GM12878 (cell line): ENCODE measurements at regions not wholly inside any gene's neighbourhood (a gene's known extent, or its start where the extent isn't known, plus 50 kb on each side); places are given as distances from the start of the nearest gene placed in this dataset.
A peak's percentile ranks its signal among the peaks of the same experiment; 100 is the strongest.
"Not testable (repeated sequence)": the region's sequence is repeated elsewhere in the genome, so short reads cannot be mapped to it uniquely, and the experiment has no call there.

ENCODE experiments used
- ATAC-seq: fragments of 200-7000 bp; cut with Tn5 transposase; 3 replicates; pipeline ENCODE4 v1.9.1; 2020; ENCODE audit warnings: mild to moderate bottlenecking, moderate library complexity
- BruUV-seq: library from RNA; stranded (reverse); fragments of 400-500 nt; replicated peaks from 2 replicates; lab custom pipeline; 2021; lab: Mats Ljungman, UMichigan
- CTCF ChIA-PET: fragments of 300-600 bp; sonication (Branson Sonifier 250); formaldehyde crosslinking; extraction: SDS; loops from one replicate; lab custom pipeline; 2021; ENCODE audit warnings: inconsistent platforms; lab: Yijun Ruan, JAX
- POLR2A ChIA-PET: fragments of 350-600 bp; formaldehyde crosslinking; extraction: SDS; loops from one replicate; lab custom pipeline; 2021; ENCODE audit warnings: inconsistent platforms; lab: Charles Lee
- RAD21 ChIA-PET: fragments of 300-600 bp; sonication (Branson Sonifier 250); formaldehyde crosslinking; loops from one replicate; lab custom pipeline; 2023; ENCODE audit warnings: antibody characterized with exemption; ENCODE audit not compliant: unreplicated experiment; lab: Charles Lee
- SMC1A ChIA-PET: fragments of 300-600 bp; sonication (Branson Sonifier 250); formaldehyde crosslinking; loops from one replicate; lab custom pipeline; 2023; ENCODE audit not compliant: unreplicated experiment, uncharacterized antibody; lab: Charles Lee
- DNase-seq: peaks from one replicate; pipeline ENCODE4 v3.0.0-alpha.2; 2011; ENCODE audit warnings: low read depth, low spot score
- FAIRE-seq: peaks from 3 replicates; lab custom pipeline; 2011; peaks lifted over from hg19 to GRCh38; lab: Jason Lieb, UNC
- H2AFZ ChIP-seq: 2 replicates; pipeline ENCODE4 v1.6.0; 2011; ENCODE audit warnings: low read depth, low read length, control low read depth; ENCODE audit not compliant: control insufficient read depth
- H3K27ac ChIP-seq: 2 replicates; pipeline ENCODE4 v1.5.1; 2011; ENCODE audit warnings: control low read depth; ENCODE audit not compliant: control insufficient read depth, insufficient read depth
- H3K27me3 ChIP-seq, 2 experiments: replicated peaks in 1 of 2; 2 replicates each; pipeline versions ENCODE4 v1.6.0 to v1.6.1; 2011; ENCODE audit warnings: low read length in 1 of 2; ENCODE audit not compliant: control insufficient read depth in 2 of 2, insufficient read depth in 2 of 2
- H3K36me3 ChIP-seq, 2 experiments: 2 replicates each; pipeline ENCODE4 v1.5.1; 2011; ENCODE audit warnings: low read length in 1 of 2; ENCODE audit not compliant: control insufficient read depth in 2 of 2, insufficient read depth in 2 of 2
- H3K4me1 ChIP-seq: 2 replicates; pipeline ENCODE4 v1.6.1; 2011; ENCODE audit warnings: mild to moderate bottlenecking, low read length, moderate library complexity, mixed read lengths; ENCODE audit not compliant: control insufficient read depth, insufficient read depth
- H3K4me2 ChIP-seq: 2 replicates; pipeline ENCODE4 v1.6.0; 2011; ENCODE audit warnings: control low read depth; ENCODE audit not compliant: control insufficient read depth, insufficient read depth
- H3K4me3 ChIP-seq: fragments of 200-600 bp; sonication (generic); 2 replicates; pipeline ENCODE4 v1.5.1; 2016
- H3K79me2 ChIP-seq: 2 replicates; pipeline ENCODE4 v1.6.0; 2011; ENCODE audit warnings: low read length; ENCODE audit not compliant: control insufficient read depth, insufficient read depth
- H3K9ac ChIP-seq: 2 replicates; pipeline ENCODE4 v1.8.0; 2011; ENCODE audit warnings: low read length, control low read depth, mixed read lengths; ENCODE audit not compliant: control insufficient read depth, insufficient read depth
- H3K9me3 ChIP-seq: replicated peaks from 3 replicates; pipeline ENCODE4 v1.5.1; 2011; ENCODE audit warnings: mild to moderate bottlenecking, low read length; ENCODE audit not compliant: control insufficient read depth, insufficient read depth
- H4K20me1 ChIP-seq: 2 replicates; pipeline ENCODE4 v1.6.0; 2011; ENCODE audit not compliant: control insufficient read depth, insufficient read depth
- JUNB ChIP-seq: IDR thresholded peaks from 2 replicates; pipeline ENCODE4 v1.6.1; 2016; ENCODE audit warnings: antibody characterized with exemption, mild to moderate bottlenecking
- WGBS: methylation state at CpG from one replicate; pipeline ENCODE4 v1.1.6; 2016; ENCODE audit warnings: low lambda C conversion rate; ENCODE audit not compliant: insufficient replicate concordance, insufficient coverage; ENCODE audit errors: missing lambda C conversion rate; 5-methylcytosine and 5-hydroxymethylcytosine counted together
- in situ Hi-C: fragments of 300-500 bp; cut with MboI; formaldehyde crosslinking; loops from 9 replicates; pipeline ENCODE4 v1.14.3; 2018; ENCODE audit warnings: mixed read lengths
- intact Hi-C: fragments of 100-400 bp; cut with micrococcal nuclease; formaldehyde crosslinking; loops from one replicate; pipeline ENCODE4 v1.14.2; 2022; ENCODE audit not compliant: unreplicated experiment
- TF ChIP-seq, protein P1 (sequence below): IDR thresholded peaks from 2 replicates; pipeline ENCODE4 v1.6.1; 2012; ENCODE audit warnings: low read length, inconsistent platforms

DNA sequence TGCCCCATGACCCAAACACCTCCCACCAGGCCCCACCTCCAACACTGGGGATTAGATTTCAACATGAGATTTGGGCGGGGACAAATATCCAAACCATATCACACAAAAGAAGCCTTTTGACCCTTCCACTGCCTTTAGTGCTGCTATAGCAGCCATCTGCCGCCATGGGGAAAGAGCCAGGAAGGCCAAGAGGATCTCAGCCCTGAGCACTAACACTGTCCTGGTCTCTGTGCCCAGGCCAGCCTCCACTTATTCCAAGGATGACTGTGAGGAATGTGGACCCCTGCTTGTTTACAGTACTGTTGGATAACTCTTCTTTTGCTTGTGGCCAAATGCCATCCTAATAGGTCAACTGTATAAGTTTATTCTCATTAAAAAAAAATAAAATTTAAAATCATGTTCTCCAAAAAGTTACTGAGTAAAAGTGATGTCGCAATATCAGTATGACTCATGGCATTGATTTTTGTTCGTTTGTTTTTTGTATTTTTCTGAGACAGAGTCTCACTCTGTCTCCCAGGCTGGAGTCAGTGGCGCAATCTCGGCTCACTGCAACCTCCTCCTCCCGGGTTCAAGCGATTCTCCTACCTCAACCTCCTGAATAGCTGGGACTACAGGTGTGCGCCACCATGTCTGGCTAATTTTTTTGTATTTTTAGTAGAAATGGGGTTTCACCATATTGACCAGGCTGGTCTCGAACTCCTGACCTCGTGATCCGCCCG lies 166.4 kb downstream of the NDUFA12 start:
- in situ Hi-C loops, ATAC-seq, H3K9me3 ChIP-seq, FAIRE-seq, H2AFZ ChIP-seq, H3K4me2 ChIP-seq, H3K4me3 ChIP-seq, POLR2A ChIA-PET, H3K9ac ChIP-seq, DNase-seq, H4K20me1 ChIP-seq, BruUV-seq: not testable (repeated sequence)
- ChIA-PET RAD21 (interaction anchor here (2.8 kb wide), 1 partner anchor 20 kb away, joined by 23 read pairs; no protein-coding TSS in a partner anchor), CTCF (interaction anchor here (0.6 kb wide), 1 partner anchor 23 kb away, joined by 3 read pairs; no protein-coding TSS in a partner anchor), SMC1A (interaction anchor here (1.3 to 6.5 kb wide), 2 partner anchors 36 to 64 kb away, joined by 4 to 82 read pairs; no protein-coding TSS in a partner anchor)
- H3K4me1 ChIP-seq: peaks cover 39% of the 10 kb centered on the region
- peaks cover 11 to 13% of the 10 kb centered on the region in 2 experiments; a peak in 3 of 4 replicates for H3K36me3 ChIP-seq
- H3K79me2 ChIP-seq: peaks cover 82% of the 10 kb centered on the region
- TF ChIP-seq, protein P1, sequence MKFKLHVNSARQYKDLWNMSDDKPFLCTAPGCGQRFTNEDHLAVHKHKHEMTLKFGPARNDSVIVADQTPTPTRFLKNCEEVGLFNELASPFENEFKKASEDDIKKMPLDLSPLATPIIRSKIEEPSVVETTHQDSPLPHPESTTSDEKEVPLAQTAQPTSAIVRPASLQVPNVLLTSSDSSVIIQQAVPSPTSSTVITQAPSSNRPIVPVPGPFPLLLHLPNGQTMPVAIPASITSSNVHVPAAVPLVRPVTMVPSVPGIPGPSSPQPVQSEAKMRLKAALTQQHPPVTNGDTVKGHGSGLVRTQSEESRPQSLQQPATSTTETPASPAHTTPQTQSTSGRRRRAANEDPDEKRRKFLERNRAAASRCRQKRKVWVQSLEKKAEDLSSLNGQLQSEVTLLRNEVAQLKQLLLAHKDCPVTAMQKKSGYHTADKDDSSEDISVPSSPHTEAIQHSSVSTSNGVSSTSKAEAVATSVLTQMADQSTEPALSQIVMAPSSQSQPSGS: 0 out of 2 replicates have a peak, but pooled peaks have one; percentile 23
- 0 out of 2 replicates have a peak, but pooled peaks have one; percentile 55 for TF ChIP-seq JUNB
- TF ChIP-seq, all 136 proteins: peak for 2; not testable (repeated sequence) for 134
- intact Hi-C loops, H3K27ac ChIP-seq, H3K27me3 ChIP-seq: not testable (repeated sequence)
- 92% methylated on average over 13 of the region's 13 CpGs for WGBS
